22Rv1 (cell line): ENCODE measurements at regions not wholly inside any gene's neighbourhood (a gene's known extent, or its start where the extent isn't known, plus 50 kb on each side); places are given as distances from the start of the nearest gene placed in this dataset.

ENCODE experiments used
- H3K27ac ChIP-seq: fragments of 450-650 bp; 2 replicates; pipeline ENCODE4 v1.5.1; 2017
- ZFX ChIP-seq: fragments of 450-650 bp; IDR thresholded peaks from 2 replicates; pipeline ENCODE4 v1.6.1; 2017; ENCODE audit warnings: antibody characterized with exemption, borderline replicate concordance
- TF ChIP-seq, protein P1 (sequence below): fragments of 450-650 bp; IDR thresholded peaks from 2 replicates; pipeline ENCODE4 v1.5.1; 2017; ENCODE audit warnings: mild to moderate bottlenecking

DNA sequence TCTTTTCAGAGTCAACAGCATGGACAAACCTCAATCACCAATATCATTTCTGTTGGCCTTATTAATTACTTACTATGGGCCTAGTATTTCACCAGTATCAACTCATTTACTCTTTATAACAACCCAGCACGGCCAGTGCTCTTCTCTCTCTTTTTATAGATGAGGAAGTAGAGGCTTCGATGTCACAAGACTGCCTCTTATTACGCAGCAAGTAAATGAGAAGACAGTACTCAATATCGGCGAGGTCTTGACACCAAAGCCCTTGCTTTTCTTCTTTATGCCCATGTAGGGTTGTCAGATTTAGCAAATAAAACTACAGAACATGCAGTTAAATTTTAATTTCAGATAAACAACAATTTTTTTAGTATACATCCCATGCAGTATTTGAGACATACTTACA lies 99.0 kb upstream of the KCNMB2 start:
- no peak overlapping the region for H3K27ac ChIP-seq
- TF ChIP-seq, protein P1, sequence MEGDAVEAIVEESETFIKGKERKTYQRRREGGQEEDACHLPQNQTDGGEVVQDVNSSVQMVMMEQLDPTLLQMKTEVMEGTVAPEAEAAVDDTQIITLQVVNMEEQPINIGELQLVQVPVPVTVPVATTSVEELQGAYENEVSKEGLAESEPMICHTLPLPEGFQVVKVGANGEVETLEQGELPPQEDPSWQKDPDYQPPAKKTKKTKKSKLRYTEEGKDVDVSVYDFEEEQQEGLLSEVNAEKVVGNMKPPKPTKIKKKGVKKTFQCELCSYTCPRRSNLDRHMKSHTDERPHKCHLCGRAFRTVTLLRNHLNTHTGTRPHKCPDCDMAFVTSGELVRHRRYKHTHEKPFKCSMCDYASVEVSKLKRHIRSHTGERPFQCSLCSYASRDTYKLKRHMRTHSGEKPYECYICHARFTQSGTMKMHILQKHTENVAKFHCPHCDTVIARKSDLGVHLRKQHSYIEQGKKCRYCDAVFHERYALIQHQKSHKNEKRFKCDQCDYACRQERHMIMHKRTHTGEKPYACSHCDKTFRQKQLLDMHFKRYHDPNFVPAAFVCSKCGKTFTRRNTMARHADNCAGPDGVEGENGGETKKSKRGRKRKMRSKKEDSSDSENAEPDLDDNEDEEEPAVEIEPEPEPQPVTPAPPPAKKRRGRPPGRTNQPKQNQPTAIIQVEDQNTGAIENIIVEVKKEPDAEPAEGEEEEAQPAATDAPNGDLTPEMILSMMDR, result no peak
- TF ChIP-seq ZFX, result no peak

DNA sequence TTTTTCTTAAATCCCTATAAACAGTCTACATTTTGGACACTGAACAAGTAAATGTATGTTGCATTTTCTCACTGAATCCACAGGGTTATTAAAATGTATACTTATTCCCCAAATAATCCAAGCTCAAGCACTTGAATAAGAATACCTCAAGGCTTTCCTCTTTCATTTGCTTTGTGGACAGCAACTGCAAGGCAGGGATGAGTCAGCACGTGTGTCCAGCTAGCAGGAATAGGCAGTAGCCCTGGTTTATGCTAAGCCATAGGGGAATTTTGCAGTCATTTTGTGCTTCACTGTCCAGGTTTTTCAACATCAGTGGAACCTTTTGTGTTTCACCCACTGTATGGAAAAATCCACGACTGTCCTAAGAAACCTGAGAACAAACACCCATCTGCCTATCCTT lies 96.7 kb upstream of the KCNMB2 start:
- TF ChIP-seq, protein P1, result no peak
- TF ChIP-seq ZFX, result no peak
- H3K27ac ChIP-seq, result no peak overlapping the region

GRCh38 chr3:178440043-178440442 lies 96.2 kb upstream of the KCNMB2 start:
- no peak overlapping the region for H3K27ac ChIP-seq
- TF ChIP-seq, protein P1, result no peak
- TF ChIP-seq ZFX, result no peak

- no peak overlapping the region for H3K27ac ChIP-seq
- TF ChIP-seq, protein P1, result peak; percentile 31
- TF ChIP-seq ZFX, result no peak
Measured at GRCh38 chr3:178443634-178444033, 92.6 kb upstream of the KCNMB2 start.

DNA sequence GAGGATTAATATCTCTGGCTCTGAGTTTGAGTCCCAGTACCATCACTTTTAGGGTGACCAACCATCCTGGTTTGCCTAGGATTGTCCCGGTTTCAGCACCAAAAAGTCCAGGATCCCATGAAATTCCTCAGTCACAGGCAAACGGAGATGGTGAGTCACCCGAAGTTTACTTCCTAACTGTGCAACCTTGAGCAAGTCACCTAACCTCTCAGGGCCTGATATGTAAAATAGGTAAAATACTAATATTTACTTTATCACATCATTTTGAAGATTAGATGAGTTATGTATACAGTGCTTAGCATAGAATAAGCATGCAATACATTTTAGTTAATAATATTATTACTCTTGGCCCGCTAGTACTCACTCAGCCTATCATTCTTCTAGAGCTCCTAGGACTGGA lies 91.1 kb upstream of the KCNMB2 start:
- TF ChIP-seq ZFX, result no peak
- TF ChIP-seq, protein P1, result no peak
- H3K27ac ChIP-seq, result peak overlapping the region; percentile 58

- TF ChIP-seq, protein P1, result no peak
- TF ChIP-seq ZFX, result no peak
- H3K27ac ChIP-seq, result peak overlapping the region; percentile 58
Measured at GRCh38 chr3:178446059-178446458, 90.2 kb upstream of the KCNMB2 start.

- H3K27ac ChIP-seq, result no peak overlapping the region
- TF ChIP-seq, protein P1, result no peak
- TF ChIP-seq ZFX, result no peak
Measured at GRCh38 chr3:178450476-178450875, 85.8 kb upstream of the KCNMB2 start.
